Kidney epithelial cell (primary cell): ENCODE measurements at regions not wholly inside any gene's neighbourhood (a gene's known extent, or its start where the extent isn't known, plus 50 kb on each side); places are given as distances from the start of the nearest gene placed in this dataset.

Experiments used
- DNase-seq: peaks from one replicate; pipeline ENCODE4 v3.0.0-alpha.2; 2010; ENCODE audit warnings: low read depth
- H3K27me3 ChIP-seq: 2 replicates; pipeline ENCODE4 v1.6.0; 2011; ENCODE audit warnings: low read length; ENCODE audit not compliant: control insufficient read depth, insufficient read depth
- H3K36me3 ChIP-seq: 2 replicates; pipeline ENCODE4 v1.5.1; 2011; ENCODE audit warnings: low read length; ENCODE audit not compliant: control insufficient read depth, insufficient read depth
- H3K4me3 ChIP-seq: 2 replicates; pipeline ENCODE4 v1.5.1; 2011; ENCODE audit warnings: low read depth, mild to moderate bottlenecking, control low read depth, low read length
- TF ChIP-seq, protein P1 (sequence below): IDR thresholded peaks from 2 replicates; pipeline ENCODE4 v1.5.1; 2011; ENCODE audit warnings: mild to moderate bottlenecking, moderate library complexity, low read length, control low read depth, inconsistent platforms; ENCODE audit not compliant: insufficient read depth, poor library complexity, severe bottlenecking

DNA sequence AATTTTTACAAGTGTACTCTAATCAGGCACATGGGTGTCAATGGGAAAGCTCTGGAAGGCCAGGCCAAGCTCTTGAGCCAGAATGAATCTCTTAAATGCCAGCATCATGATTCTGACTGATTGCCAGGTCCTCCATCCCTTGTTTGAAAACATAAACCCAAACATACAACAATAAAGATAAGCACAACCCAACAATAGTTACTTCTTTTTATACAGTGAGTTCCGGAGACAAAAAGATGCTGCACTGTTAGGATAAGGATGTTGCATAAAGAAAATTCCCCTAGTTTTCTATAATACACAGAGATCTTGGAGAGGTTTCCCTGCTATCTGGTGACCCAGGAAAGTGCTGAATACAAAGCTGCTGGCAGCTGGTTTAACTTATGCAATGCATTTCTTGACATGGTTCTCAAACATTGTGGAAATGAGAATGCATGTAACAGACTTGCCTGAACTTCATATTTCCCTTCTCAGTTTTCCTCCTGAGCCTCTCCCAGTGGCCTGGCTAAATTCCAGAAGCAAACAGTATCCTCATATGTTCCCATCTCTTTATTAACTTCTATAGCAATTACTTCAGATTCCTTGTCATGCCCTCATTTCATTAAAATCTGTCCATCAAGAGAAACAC is 180.1 kb upstream of the PRICKLE2 start:
- DNase-seq = no peak
- no peaks in the 10 kb centered on the region for H3K36me3 ChIP-seq
- no peaks in the 10 kb centered on the region for H3K27me3 ChIP-seq
- TF ChIP-seq, protein P1, sequence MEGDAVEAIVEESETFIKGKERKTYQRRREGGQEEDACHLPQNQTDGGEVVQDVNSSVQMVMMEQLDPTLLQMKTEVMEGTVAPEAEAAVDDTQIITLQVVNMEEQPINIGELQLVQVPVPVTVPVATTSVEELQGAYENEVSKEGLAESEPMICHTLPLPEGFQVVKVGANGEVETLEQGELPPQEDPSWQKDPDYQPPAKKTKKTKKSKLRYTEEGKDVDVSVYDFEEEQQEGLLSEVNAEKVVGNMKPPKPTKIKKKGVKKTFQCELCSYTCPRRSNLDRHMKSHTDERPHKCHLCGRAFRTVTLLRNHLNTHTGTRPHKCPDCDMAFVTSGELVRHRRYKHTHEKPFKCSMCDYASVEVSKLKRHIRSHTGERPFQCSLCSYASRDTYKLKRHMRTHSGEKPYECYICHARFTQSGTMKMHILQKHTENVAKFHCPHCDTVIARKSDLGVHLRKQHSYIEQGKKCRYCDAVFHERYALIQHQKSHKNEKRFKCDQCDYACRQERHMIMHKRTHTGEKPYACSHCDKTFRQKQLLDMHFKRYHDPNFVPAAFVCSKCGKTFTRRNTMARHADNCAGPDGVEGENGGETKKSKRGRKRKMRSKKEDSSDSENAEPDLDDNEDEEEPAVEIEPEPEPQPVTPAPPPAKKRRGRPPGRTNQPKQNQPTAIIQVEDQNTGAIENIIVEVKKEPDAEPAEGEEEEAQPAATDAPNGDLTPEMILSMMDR = no peak
- H3K4me3 ChIP-seq = no peak overlapping the region

DNA sequence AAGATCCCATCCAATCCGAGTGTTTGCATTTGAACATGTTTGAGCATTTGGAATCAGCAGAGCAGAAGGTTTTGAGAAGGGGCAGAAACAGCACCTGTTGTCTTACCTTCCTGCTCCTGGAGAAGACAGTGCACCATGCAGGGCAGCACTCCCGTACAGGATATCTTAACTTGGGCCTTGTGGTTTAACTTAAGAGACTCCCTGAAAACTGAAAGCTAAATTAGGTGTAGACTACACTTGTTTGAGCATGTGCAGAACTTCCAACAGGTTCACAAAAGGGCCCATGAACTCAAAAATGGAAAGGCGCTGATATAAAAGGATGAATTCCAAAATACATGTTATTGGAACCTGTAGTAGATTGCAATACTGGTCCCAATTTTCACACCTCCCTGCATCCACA is 175.4 kb upstream of the PRICKLE2 start:
- Histone ChIP-seq H3K36me3 (no peaks in the 10 kb centered on the region), H3K4me3 (no peak overlapping the region), H3K27me3 (no peaks in the 10 kb centered on the region)
- TF ChIP-seq, protein P1 = no peak
- DNase-seq = no peak

DNA sequence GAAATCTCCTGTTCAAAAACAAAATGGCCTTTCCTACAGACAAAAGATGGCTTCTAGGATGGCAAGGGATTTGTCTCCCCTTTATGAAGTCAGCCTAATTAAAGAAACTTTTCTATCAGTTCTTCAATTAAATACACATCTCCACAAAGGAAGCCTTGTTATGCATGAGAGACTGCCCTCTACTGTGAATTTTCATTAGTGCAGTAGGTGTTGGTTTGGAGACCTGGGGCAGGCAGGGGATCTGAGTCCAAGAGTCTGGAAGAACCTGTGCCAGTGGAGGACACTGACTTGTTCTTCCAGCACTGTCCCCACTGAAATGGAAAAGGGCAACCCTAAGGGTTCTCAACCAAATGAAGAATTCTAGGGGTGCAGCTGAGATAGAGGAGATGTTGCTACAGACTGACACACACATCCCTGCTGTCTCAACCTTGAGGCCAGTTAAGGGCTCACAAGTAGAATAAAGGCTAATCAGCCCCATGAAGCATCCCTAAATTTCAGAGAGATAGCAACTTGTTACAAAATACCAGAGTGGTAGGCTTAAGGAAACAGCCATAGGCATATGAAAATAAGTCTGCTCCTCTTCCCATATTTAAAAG is 174.0 kb upstream of the PRICKLE2 start:
- TF ChIP-seq, protein P1 = peak; percentile 67
- H3K36me3 ChIP-seq = no peaks in the 10 kb centered on the region
- DNase-seq = peak; percentile 23
- H3K27me3 ChIP-seq = no peaks in the 10 kb centered on the region
- H3K4me3 ChIP-seq = no peak overlapping the region

DNA sequence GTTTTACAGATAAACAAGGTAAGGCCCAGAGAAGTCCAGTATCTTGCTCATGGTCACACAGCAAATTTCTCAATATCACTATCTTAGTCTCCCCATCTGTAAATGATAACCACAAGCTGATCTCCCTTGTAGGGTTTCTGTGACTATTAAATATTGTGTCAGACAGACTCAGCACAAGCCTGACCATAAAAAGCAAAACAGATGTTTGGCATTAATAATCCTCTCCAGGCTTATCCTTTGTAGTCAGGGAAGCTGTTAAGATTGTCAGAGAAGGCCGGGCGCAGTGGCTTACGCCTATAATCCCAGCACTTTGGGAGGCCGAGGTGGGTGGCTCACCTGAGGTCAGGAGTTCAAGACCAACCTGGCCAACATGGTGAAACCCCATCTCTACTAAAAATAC is 173.2 kb upstream of the PRICKLE2 start:
- Histone ChIP-seq H3K4me3 (no peak overlapping the region), H3K27me3 (no peaks in the 10 kb centered on the region), H3K36me3 (no peaks in the 10 kb centered on the region)
- TF ChIP-seq, protein P1 = no peak
- DNase-seq = no peak

DNA sequence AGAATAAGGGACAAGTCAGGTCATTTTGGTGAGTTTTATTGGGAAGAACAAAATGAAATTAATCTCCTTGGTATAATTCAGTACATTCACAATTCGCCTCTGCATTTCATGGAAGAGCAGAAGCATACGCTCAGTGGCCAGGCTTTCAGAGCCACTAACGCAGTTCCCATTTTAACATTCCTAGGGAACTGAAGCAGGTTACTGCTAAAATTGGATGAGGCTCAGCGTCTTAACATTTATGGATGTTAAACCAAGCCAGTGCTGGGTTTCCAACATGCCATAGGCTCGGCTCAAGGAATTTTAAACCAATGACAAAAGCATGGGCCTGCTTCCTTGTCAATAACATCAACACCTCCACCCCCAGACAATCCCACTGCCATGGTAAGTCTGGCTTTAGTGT is 172.7 kb upstream of the PRICKLE2 start:
- Histone ChIP-seq H3K36me3 (no peaks in the 10 kb centered on the region), H3K4me3 (no peak overlapping the region), H3K27me3 (no peaks in the 10 kb centered on the region)
- no peak for DNase-seq
- TF ChIP-seq, protein P1 = no peak

DNA sequence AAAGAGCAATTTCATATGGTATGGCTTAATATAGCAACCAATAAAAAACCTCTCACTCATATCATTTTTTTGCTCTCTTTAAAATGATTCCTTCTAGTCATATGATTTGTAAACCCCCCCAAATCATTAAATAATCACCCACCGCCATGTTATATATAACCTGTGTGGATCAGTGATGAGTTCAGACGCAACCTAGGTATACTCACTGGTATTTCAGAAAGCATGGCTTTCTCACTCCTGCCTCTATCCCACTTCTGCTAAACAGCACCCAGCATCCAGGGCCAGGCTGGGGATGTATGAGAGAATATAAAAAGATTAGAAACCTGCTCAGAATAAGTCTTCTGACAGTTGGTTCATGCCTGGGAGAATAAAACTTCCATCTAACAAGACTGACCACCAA is 172.3 kb upstream of the PRICKLE2 start:
- Histone ChIP-seq H3K4me3 (no peak overlapping the region), H3K36me3 (no peaks in the 10 kb centered on the region), H3K27me3 (no peaks in the 10 kb centered on the region)
- TF ChIP-seq, protein P1 = no peak
- no peak for DNase-seq
